SK-N-MC (cell line): ENCODE measurements at regions not wholly inside any gene's neighbourhood (a gene's known extent, or its start where the extent isn't known, plus 50 kb on each side); places are given as distances from the start of the nearest gene placed in this dataset.

Experiments used
- EZH2 ChIP-seq: fragments of 200-600 bp; sonication (generic); IDR thresholded peaks from one replicate; pipeline ENCODE4 v1.6.1; 2017; ENCODE audit warnings: antibody characterized with exemption
- FOXP2 ChIP-seq: optimal IDR thresholded peaks from 2 replicates; pipeline ENCODE3; 2011; ENCODE audit warnings: mild to moderate bottlenecking, moderate library complexity; ENCODE audit not compliant: insufficient read depth; ENCODE audit errors: extremely low read length, control extremely low read depth
- POLR2AphosphoS5 ChIP-seq: IDR thresholded peaks from 2 replicates; pipeline ENCODE4 v1.6.1; 2012; ENCODE audit warnings: mild to moderate bottlenecking, low read depth, low read length, borderline replicate concordance

GRCh38 chr1:30046751-30047150 lies 676.6 kb downstream of the MATN1 start:
- no peak for TF ChIP-seq EZH2
- TF ChIP-seq POLR2AphosphoS5 = no peak
- TF ChIP-seq FOXP2 = no peak
